ENCODE measurements at regions not wholly inside any gene's neighbourhood (a gene's known extent, or its start where the extent isn't known, plus 50 kb on each side); places are given as distances from the start of the nearest gene placed in this dataset.
A peak's percentile ranks its signal among the peaks of the same experiment; 100 is the strongest.
"Not testable (repeated sequence)": the region's sequence is repeated elsewhere in the genome, so short reads cannot be mapped to it uniquely, and the experiment has no call there.

DNA sequence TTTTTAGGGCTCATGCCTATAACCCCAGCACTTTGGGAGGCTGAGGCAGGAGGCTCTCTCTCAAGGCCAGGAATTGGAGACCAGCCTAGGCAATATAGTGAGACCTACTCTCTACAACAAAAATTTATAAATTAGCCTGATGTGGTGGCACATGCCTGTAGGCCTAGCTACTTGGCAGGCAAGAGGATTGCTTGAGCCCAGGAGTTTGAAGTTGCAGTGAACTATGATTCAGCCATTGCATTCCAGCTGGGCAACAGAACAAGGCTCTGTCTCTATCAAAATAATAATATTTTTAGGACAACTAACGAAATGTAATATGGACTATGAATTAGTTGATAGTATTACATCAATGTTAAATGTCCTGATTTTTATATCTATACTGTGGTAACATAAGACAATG lies 68.8 kb upstream of the ARID1A start:
- DNase-seq (ENCODE audit: low spot score): no peak

DNA sequence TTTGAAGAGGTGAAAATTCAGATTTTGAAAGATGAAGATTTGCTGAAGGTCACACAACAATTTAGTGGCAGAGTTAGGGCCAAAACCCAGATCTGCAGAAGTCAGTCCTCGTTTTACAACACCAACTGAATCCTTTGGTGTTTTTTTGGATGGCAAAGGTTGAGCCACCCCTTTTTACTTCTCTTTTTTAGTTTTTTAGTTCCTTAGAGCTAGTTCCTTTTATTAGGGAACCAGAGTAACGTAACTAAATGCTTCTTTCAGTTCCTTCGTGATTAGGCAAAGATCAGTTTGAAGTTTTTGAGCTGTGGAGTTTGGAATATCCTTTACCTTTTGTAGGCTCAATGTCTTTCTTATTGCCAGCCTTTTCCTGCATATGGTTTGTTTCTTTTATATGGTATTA lies 67.9 kb upstream of the ARID1A start:
- DNase-seq (ENCODE audit: low spot score): peak; percentile 75

DNA sequence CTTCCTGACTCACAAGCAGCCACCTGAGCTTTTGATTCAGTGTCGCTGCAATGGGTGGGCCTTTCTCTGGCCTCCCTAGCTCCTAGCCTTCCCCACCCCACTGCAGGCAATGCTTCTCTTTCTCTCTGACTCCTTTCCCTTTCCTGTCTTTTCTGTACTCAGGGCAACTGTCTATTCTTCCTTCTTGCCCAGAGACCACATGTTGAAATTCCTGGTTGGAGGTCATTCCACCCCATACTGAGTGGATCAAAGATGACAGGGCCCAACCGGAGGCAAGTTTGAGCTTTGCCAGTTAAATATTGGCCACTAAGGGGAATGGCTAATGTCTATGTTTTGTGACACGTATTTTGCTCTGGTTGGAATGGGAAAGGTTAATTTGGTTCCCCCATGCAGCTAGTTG lies 65.2 kb upstream of the ARID1A start:
- DNase-seq (ENCODE audit: low spot score): no peak

DNA sequence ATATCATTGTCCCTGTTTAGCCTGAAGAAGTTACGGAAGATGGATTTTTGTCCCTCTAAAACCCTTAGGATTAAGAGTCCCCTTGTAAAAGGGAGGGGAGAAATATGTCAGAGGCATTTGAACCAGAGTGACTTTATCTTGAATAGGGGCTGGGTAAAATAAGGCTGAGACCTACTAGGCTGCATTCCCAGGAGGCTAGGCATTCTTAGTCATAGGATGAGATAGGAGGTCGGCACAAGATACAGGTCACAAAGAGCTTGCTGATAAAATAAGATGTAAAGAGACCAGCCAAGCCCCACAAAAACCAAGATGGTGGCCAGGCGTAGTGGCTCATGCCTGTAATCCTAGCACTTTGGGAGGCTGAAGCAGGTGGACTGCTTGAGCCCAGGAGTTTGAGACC lies 60.0 kb upstream of the ARID1A start:
- DNase-seq (ENCODE audit: low spot score): not testable (repeated sequence)

DNA sequence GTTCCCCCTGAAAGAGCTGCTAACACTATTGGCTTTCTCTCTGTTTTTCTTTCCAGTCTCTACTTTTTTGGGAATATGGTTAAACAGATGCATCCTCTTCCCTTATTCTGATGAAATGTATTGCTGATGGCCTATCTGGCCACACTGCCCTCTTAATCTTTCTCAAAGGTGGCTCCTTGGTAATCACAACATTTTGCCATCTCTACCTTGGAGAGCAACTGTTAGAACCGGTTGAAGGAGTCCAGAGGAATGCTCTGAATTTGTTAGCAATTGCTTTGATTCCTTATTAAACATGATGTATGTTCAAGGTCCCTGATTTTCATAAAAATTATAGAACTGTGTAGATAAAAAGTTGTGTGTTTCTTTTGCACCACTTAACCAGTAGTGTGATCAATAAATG lies 50.1 kb upstream of the ARID1A start:
- no peak for DNase-seq (ENCODE audit: low spot score)
